ENCODE measurements at regions not wholly inside any gene's neighbourhood (a gene's known extent, or its start where the extent isn't known, plus 50 kb on each side); places are given as distances from the start of the nearest gene placed in this dataset.

DNA sequence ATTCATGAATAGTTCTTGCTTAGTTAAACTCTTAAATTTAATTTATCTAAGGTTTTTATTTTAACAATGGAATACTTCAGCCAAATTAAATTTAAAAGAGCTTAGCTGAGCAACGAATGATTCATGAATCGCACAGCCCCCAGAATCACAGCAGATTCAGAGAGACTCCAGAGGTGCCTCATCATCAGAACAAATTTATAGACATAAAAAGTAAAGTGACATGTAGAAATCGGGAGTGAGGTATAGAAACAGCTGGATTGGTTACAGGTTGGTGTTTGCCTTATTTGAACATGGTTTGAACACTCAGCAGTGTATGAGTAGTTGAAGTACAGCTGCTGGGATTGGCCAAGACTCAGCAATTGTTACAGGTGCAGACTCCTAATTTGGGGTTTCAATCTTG lies 132.7 kb upstream of the MAP3K4 start:
- H3K27ac ChIP-seq, result no peak overlapping the region
- DNase-seq, result no peak
- H3K4me3 ChIP-seq, result no peak overlapping the region
- no peaks in the 10 kb centered on the region for H3K9me3 ChIP-seq
- H3K36me3 ChIP-seq, result no peaks in the 10 kb centered on the region
- no peak for ATAC-seq
- intact Hi-C loops (cut with DNase I), result no loop called here
- no peaks in the 10 kb centered on the region for H3K27me3 ChIP-seq
- TF ChIP-seq, protein P1, sequence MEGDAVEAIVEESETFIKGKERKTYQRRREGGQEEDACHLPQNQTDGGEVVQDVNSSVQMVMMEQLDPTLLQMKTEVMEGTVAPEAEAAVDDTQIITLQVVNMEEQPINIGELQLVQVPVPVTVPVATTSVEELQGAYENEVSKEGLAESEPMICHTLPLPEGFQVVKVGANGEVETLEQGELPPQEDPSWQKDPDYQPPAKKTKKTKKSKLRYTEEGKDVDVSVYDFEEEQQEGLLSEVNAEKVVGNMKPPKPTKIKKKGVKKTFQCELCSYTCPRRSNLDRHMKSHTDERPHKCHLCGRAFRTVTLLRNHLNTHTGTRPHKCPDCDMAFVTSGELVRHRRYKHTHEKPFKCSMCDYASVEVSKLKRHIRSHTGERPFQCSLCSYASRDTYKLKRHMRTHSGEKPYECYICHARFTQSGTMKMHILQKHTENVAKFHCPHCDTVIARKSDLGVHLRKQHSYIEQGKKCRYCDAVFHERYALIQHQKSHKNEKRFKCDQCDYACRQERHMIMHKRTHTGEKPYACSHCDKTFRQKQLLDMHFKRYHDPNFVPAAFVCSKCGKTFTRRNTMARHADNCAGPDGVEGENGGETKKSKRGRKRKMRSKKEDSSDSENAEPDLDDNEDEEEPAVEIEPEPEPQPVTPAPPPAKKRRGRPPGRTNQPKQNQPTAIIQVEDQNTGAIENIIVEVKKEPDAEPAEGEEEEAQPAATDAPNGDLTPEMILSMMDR (IDR thresholded peaks at IDR 0.05), result no peak
- WGBS, 2 donors, result 76 to 79% methylated on average over 3 of the region's 3 CpGs
- no peak for FAIRE-seq
- no peaks in the 10 kb centered on the region for H3K4me1 ChIP-seq

DNA sequence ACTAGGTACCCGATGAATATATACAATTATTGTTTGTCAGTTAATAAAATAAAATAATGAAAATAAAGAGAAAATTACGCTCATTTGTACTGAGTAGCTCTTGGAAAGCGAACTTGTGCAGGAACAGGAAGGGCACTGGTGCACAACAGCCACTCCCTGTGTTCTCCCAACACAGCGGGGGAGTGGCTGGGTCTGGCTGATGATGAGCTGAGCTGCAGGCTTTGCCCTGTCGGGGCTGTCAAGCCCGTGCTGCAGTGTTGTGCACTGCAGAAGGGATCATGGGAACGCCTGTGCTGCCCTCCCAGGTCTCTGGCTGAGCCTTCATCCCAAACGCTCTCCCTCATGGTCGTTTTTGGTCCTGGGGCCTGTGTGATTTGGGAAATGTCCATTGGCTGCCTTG lies 131.7 kb upstream of the MAP3K4 start:
- intact Hi-C loops (cut with DNase I), result no loop called here
- DNase-seq, result peak in 1 of 6 donors; percentile 20

DNA sequence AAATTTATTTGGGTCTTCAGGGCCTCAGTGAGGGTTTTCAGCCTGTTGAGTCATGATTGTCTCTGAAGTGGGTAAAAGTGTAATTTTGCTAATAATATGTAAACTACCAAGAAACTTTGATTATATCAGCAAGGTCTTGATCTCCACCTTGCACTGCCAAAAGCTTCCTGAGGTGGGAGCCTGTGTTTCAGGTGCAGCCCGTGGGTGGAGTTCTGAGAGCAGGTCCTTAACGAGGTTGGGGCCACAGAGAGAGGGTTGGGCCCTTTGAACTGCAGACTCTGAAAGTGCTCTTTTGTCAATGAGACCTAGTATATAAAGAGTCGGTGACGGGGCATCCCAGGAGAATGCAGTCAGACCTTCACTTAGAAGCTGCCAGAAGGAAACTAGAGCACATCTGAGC lies 129.7 kb upstream of the MAP3K4 start:
- intact Hi-C loops (cut with DNase I), result no loop called here
- WGBS, 2 donors, result 14 to 20% methylated on average over 4 of the region's 4 CpGs
- Histone ChIP-seq H3K4me1 (no peaks in the 10 kb centered on the region), H3K36me3 (no peaks in the 10 kb centered on the region), H3K9me3 (no peaks in the 10 kb centered on the region), H3K4me3 (no peak overlapping the region), H3K27me3 (no peaks in the 10 kb centered on the region), H3K27ac (no peak overlapping the region)
- FAIRE-seq (no peak), DNase-seq (no peak), ATAC-seq (no peak)
- TF ChIP-seq, protein P1 (IDR thresholded peaks at IDR 0.05), result no peak

More for the DNA sequence above, 131.7 kb upstream of the MAP3K4 start:
- Histone ChIP-seq H3K9me3 (no peaks in the 10 kb centered on the region), H3K27ac (no peak overlapping the region), H3K36me3 (no peaks in the 10 kb centered on the region), H3K4me3 (no peak overlapping the region), H3K27me3 (no peaks in the 10 kb centered on the region), H3K4me1 (no peaks in the 10 kb centered on the region)
- WGBS, 2 donors, result 53 to 65% methylated on average over 9 of the region's 9 CpGs
- FAIRE-seq (no peak), ATAC-seq (no peak)
- TF ChIP-seq, protein P1 (IDR thresholded peaks at IDR 0.05), result no peak

DNA sequence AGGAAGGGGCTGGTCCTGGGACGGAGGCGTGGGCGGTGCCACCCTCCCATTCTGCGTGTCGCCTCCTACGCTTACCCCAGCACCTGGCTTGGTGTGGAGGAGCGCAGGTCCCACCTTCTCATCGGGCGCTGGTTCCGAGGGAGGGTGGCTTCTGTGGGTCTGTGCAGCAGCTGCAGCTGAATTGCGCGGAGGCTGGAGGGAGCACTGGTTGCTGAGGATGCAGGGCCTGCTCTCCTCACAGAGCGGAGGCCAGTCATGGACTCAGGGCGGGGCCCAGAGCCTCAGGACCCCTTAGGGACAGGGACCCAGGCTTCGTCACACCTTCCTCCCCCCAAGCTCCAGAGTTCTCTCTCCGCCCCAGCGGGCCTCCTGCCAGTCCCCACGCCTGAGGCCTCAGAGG lies 127.8 kb upstream of the MAP3K4 start:
- Histone ChIP-seq H3K4me1 (no peaks in the 10 kb centered on the region), H3K4me3 (no peak overlapping the region), H3K27ac (no peak overlapping the region), H3K9me3 (no peaks in the 10 kb centered on the region), H3K36me3 (no peaks in the 10 kb centered on the region), H3K27me3 (no peaks in the 10 kb centered on the region)
- FAIRE-seq, result no peak
- WGBS, 2 donors, result 94 to 98% methylated on average over 18 of the region's 18 CpGs
- intact Hi-C loops (cut with DNase I), result no loop called here
- peak in 1 of 6 donors; percentile 39 for DNase-seq
- ATAC-seq, result no peak
- TF ChIP-seq, protein P1 (IDR thresholded peaks at IDR 0.05), result no peak

DNA sequence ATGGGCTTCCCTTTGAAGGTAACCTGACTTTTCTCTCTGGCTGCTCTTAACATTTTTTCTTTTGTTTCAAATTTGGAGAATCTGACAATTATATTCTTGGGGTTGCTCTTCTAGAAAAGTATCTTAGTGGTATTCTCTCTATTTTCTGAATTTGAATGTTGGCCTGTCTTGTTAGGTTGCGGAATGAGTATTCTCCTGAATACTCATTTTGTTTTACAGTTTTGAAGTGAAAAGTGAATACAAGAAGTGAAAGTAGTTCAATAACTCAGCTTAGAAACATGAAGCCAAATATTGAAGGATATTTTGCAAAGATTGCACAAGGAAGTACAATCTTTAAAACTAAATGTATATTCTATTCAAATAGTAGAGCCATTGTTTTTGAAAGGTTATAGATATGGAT lies 120.2 kb upstream of the MAP3K4 start:
- Histone ChIP-seq H3K4me1 (no peaks in the 10 kb centered on the region), H3K27ac (no peak overlapping the region), H3K4me3 (no peak overlapping the region), H3K36me3 (no peaks in the 10 kb centered on the region), H3K9me3 (no peaks in the 10 kb centered on the region), H3K27me3 (no peaks in the 10 kb centered on the region)
- FAIRE-seq, result no peak
- WGBS, 2 donors, result 96 to 98% methylated on average over 1 of the region's 1 CpG
- TF ChIP-seq, protein P1 (IDR thresholded peaks at IDR 0.05), result no peak
- intact Hi-C loops (cut with DNase I), result no loop called here
- no peak for ATAC-seq
- DNase-seq, result no peak
